Naive thymus-derived CD8-positive, alpha-beta T cell (primary cell): ENCODE measurements at regions not wholly inside any gene's neighbourhood (a gene's known extent, or its start where the extent isn't known, plus 50 kb on each side); places are given as distances from the start of the nearest gene placed in this dataset.

ENCODE experiments used
- ATAC-seq, 2 donors: fragments of 150-1000 bp; cut with Tn5 transposase in 1 of 2; sonication (Bioruptor Pico), chemical (Tn5 transposase) in 1 of 2; 1 replicate in 1 of 2; 2 replicates in 1 of 2; pipeline ENCODE4 v1.10.0; 2021; ENCODE audit warnings: mild to moderate bottlenecking in 2 of 2, moderate library complexity in 2 of 2
- POLR2A ChIA-PET: fragments of 350-600 bp; sonication (Branson Sonifier 250); formaldehyde crosslinking; loops from one replicate; lab custom pipeline; 2021; ENCODE audit warnings: antibody characterized with exemption; lab: Charles Lee
- DNase-seq, 10 donors: peaks; one replicate each; pipeline versions ENCODE4 v3.0.0 to v3.0.0-alpha.2; 2020 to 2022
- H3K27ac Mint-ChIP-seq, 10 donors: one replicate each; pipeline ENCODE4 v1.8.0; 2020 to 2022; ENCODE audit warnings: mild to moderate bottlenecking in 10 of 10, mixed read lengths in 10 of 10, moderate library complexity in 4 of 10, inconsistent platforms in 1 of 10
- H3K27me3 Mint-ChIP-seq, 5 donors: one replicate each; pipeline ENCODE4 v1.8.0; 2021 to 2022; ENCODE audit warnings: mixed read lengths in 5 of 5
- H3K36me3 Mint-ChIP-seq, 3 donors: one replicate each; pipeline ENCODE4 v1.8.0; 2020 to 2022; ENCODE audit warnings: mixed read lengths in 3 of 3, mild to moderate bottlenecking in 2 of 3, inconsistent platforms in 1 of 3
- H3K4me1 Mint-ChIP-seq, 4 donors: one replicate each; pipeline ENCODE4 v1.8.0; 2021 to 2022; ENCODE audit warnings: mixed read lengths in 4 of 4
- H3K4me3 Mint-ChIP-seq, 10 donors: one replicate each; pipeline ENCODE4 v1.8.0; 2020 to 2022; ENCODE audit warnings: mild to moderate bottlenecking in 10 of 10, mixed read lengths in 10 of 10, moderate library complexity in 6 of 10, inconsistent platforms in 1 of 10
- H3K9me3 Mint-ChIP-seq, 9 donors: one replicate each; pipeline ENCODE4 v1.8.0; 2020 to 2022; ENCODE audit warnings: mixed read lengths in 9 of 9, mild to moderate bottlenecking in 3 of 9, inconsistent platforms in 1 of 9, moderate library complexity in 1 of 9

DNA sequence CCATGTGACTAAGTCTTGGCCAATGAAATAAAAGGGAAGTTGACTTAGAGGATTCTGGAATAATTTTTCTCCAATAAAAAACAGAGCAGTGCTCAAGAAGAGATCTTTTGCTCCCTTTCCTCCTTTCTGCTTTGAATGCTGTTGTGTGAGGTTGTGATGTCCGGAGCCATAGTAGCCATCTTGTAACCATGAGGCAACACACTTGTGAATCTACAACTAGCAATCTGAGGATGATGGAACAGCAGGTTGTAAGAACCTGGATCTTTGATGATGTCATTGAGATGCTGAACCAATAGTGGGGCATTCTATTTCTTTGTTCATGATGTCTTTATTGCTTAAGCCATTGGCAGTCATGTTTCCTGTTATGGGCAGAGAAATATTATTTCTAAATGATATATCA, 230.0 kb upstream of the SRRM4 start:
- H3K9me3 Mint-ChIP-seq: peaks cover 7 to 34% (median 13%) of the 10 kb centered on the region in 9 donors
- DNase-seq (no peak), ATAC-seq (no peak)
- H3K27ac Mint-ChIP-seq: no peak overlapping the region
- H3K27me3 Mint-ChIP-seq: peaks cover 0 to 12% (median 8%) of the 10 kb centered on the region in 5 donors
- H3K4me1 Mint-ChIP-seq: no peaks in the 10 kb centered on the region
- POLR2A ChIA-PET: no interaction called here
- no peak overlapping the region for H3K4me3 Mint-ChIP-seq
- H3K36me3 Mint-ChIP-seq: peaks cover 0 to 4% (median 0%) of the 10 kb centered on the region in 3 donors

GRCh38 chr12:118760623-118761022, 220.7 kb upstream of the SRRM4 start:
- H3K27me3 Mint-ChIP-seq: peaks cover 0 to 12% (median 4%) of the 10 kb centered on the region in 5 donors
- ATAC-seq (no peak), DNase-seq (no peak)
- POLR2A ChIA-PET: no interaction called here
- no peak overlapping the region for H3K27ac Mint-ChIP-seq
- H3K4me1 Mint-ChIP-seq: no peaks in the 10 kb centered on the region
- peaks cover 1 to 26% (median 10%) of the 10 kb centered on the region in 9 donors for H3K9me3 Mint-ChIP-seq
- H3K4me3 Mint-ChIP-seq: no peak overlapping the region
- no peaks in the 10 kb centered on the region for H3K36me3 Mint-ChIP-seq

- ATAC-seq (no peak), DNase-seq (no peak)
- H3K4me3 Mint-ChIP-seq: no peak overlapping the region
- peaks cover 0 to 7% (median 0%) of the 10 kb centered on the region in 5 donors for H3K27me3 Mint-ChIP-seq
- peaks cover 0 to 10% (median under 1%) of the 10 kb centered on the region in 9 donors for H3K9me3 Mint-ChIP-seq
- POLR2A ChIA-PET: no interaction called here
- H3K36me3 Mint-ChIP-seq: no peaks in the 10 kb centered on the region
- H3K27ac Mint-ChIP-seq: no peak overlapping the region
- no peaks in the 10 kb centered on the region for H3K4me1 Mint-ChIP-seq
These were observed 218.1 kb upstream of the SRRM4 start for GRCh38 chr12:118763234-118763633.

GRCh38 chr12:118773956-118774723, 207.2 kb upstream of the SRRM4 start:
- H3K27me3 Mint-ChIP-seq: peaks cover 11 to 51% (median 30%) of the 10 kb centered on the region in 5 donors
- H3K36me3 Mint-ChIP-seq: peaks cover 0 to 1% (median 0%) of the 10 kb centered on the region in 3 donors
- H3K27ac Mint-ChIP-seq: no peak overlapping the region
- peaks cover 0 to 2% (median 0%) of the 10 kb centered on the region in 4 donors for H3K4me1 Mint-ChIP-seq
- no peak overlapping the region for H3K4me3 Mint-ChIP-seq
- H3K9me3 Mint-ChIP-seq: peaks cover 0 to 6% (median 0%) of the 10 kb centered on the region in 9 donors
- POLR2A ChIA-PET: no interaction called here
- DNase-seq (no peak), ATAC-seq (no peak)

DNA sequence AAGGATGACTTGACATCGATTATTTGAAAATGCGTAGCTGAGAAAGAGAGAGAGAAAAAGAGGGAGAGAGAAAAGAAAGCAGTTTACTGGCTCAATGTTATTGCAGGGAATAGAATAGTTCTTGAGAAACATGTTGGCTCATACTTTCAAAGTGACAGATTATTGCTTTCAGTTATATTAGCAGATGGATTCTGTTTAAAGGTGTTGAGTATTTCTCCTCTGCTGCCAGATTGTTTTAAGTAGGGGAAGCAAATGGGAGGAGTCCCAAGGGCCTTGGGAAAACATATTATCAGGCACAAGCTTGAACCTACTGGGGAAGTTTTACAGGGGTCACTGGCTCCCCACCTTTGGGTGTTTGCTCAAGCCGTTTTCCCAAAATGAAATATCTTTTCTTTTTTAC, 203.8 kb upstream of the SRRM4 start:
- Mint-ChIP-seq H3K27me3 (peaks cover 8 to 38% (median 26%) of the 10 kb centered on the region in 5 donors), H3K4me1 (peaks cover 0 to 2% (median 0%) of the 10 kb centered on the region in 4 donors), H3K9me3 (peaks cover 0 to 8% (median 0%) of the 10 kb centered on the region in 9 donors), H3K36me3 (peaks cover 0 to 1% (median 0%) of the 10 kb centered on the region in 3 donors), H3K4me3 (no peak overlapping the region), H3K27ac (no peak overlapping the region)
- POLR2A ChIA-PET: no interaction called here
- ATAC-seq (no peak), DNase-seq (no peak)

DNA sequence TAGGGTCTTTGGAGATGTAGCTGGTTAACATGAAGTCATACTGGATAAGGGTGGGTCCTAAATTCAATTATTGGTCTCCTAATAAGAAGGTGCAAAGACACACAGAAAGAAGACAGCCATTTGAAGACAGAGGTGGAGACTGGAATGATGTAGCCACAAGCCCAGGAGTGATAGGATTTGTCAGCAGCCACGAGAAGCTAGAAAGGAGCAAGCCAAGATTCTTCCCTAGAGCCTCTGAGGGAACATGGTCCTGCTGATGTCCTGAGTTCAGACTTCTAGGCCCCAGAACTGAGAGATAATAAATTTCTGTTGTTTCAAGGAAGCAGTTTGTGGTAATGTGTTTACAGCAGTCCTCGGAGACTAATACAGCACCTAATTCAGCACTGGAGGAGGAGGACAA, 203.3 kb upstream of the SRRM4 start:
- DNase-seq: no peak
- Mint-ChIP-seq H3K36me3 (peaks cover 0 to 1% (median 0%) of the 10 kb centered on the region in 3 donors), H3K27ac (no peak overlapping the region), H3K27me3 (peaks cover 9 to 38% (median 22%) of the 10 kb centered on the region in 5 donors), H3K9me3 (peaks cover 0 to 8% (median 0%) of the 10 kb centered on the region in 9 donors), H3K4me3 (no peak overlapping the region), H3K4me1 (peaks cover 0 to 2% (median 0%) of the 10 kb centered on the region in 4 donors)
- POLR2A ChIA-PET: no interaction called here
- no peak for ATAC-seq

GRCh38 chr12:118780939-118781338, 200.4 kb upstream of the SRRM4 start:
- no peak for ATAC-seq
- H3K4me1 Mint-ChIP-seq: no peaks in the 10 kb centered on the region
- no peak overlapping the region for H3K4me3 Mint-ChIP-seq
- POLR2A ChIA-PET: no interaction called here
- peaks cover 0 to 8% (median 4%) of the 10 kb centered on the region in 9 donors for H3K9me3 Mint-ChIP-seq
- no peak overlapping the region for H3K27ac Mint-ChIP-seq
- peaks cover 5 to 22% (median 6%) of the 10 kb centered on the region in 5 donors for H3K27me3 Mint-ChIP-seq
- no peak for DNase-seq
- no peaks in the 10 kb centered on the region for H3K36me3 Mint-ChIP-seq

DNA sequence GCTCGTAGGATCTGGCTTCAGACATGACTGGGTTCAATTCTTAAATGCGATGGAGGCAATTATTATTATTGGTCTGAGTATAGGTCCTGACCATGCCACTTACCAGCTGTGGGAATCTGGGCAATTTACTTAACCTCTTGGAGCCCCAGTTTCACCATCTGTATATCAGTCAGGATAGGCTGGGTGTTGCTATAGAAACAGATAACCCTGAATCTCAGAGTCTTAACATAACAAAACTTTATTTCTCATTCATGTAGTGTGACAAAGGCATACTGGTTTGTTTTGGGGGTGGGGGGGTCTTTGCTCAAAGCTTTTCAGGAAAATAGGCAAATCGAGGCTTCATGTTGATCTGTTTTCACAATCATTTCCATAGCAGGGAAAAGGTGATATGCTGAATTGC, 199.6 kb upstream of the SRRM4 start:
- no peak overlapping the region for H3K4me3 Mint-ChIP-seq
- H3K9me3 Mint-ChIP-seq: peaks cover 0 to 8% (median 4%) of the 10 kb centered on the region in 9 donors
- POLR2A ChIA-PET: no interaction called here

DNA sequence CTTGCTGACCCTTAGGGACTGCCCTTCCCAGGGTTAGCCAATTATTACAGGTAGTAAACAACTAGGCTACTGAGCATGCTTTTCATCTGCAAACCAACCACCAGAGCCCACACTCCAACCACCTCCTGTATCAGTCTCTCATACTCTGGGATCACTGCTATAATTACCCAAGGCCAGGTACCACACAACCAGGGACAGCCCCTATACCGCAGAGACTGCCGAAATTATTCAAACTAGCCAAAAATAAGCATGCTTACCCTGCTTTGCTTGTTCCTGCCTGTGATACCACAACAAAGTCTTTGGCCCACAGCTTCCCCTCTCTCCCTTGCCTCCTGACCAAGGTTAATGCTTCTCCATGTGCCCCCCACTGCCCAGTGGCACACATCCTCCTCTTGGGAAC, 197.6 kb upstream of the SRRM4 start:
- Mint-ChIP-seq H3K27ac (no peak overlapping the region), H3K9me3 (peaks cover 0 to 8% (median 4%) of the 10 kb centered on the region in 9 donors), H3K4me3 (no peak overlapping the region), H3K4me1 (no peaks in the 10 kb centered on the region), H3K27me3 (peaks cover 2 to 16% (median 3%) of the 10 kb centered on the region in 5 donors), H3K36me3 (no peaks in the 10 kb centered on the region)
- POLR2A ChIA-PET: no interaction called here
- ATAC-seq (no peak), DNase-seq (no peak)

More for the DNA sequence above, 199.6 kb upstream of the SRRM4 start:
- Mint-ChIP-seq H3K36me3 (no peaks in the 10 kb centered on the region), H3K27ac (no peak overlapping the region), H3K27me3 (peaks cover 5 to 22% (median 6%) of the 10 kb centered on the region in 5 donors), H3K4me1 (no peaks in the 10 kb centered on the region)
- no peak for ATAC-seq
- DNase-seq: no peak

- POLR2A ChIA-PET: no interaction called here
- no peaks in the 10 kb centered on the region for H3K4me1 Mint-ChIP-seq
- H3K27me3 Mint-ChIP-seq: peaks cover 0 to 3% (median 0%) of the 10 kb centered on the region in 5 donors
- H3K36me3 Mint-ChIP-seq: no peaks in the 10 kb centered on the region
- DNase-seq: no peak
- no peak for ATAC-seq
- H3K4me3 Mint-ChIP-seq: no peak overlapping the region
- no peak overlapping the region for H3K27ac Mint-ChIP-seq
- H3K9me3 Mint-ChIP-seq: peaks cover 0 to 5% (median 0%) of the 10 kb centered on the region in 9 donors
These were observed 190.8 kb upstream of the SRRM4 start for GRCh38 chr12:118790578-118790977.

GRCh38 chr12:118813778-118814357, 167.5 kb upstream of the SRRM4 start:
- no peaks in the 10 kb centered on the region for H3K36me3 Mint-ChIP-seq
- H3K27ac Mint-ChIP-seq: no peak overlapping the region
- DNase-seq (no peak), ATAC-seq (no peak)
- peaks cover 4 to 25% (median 6%) of the 10 kb centered on the region in 5 donors for H3K27me3 Mint-ChIP-seq
- no peaks in the 10 kb centered on the region for H3K4me1 Mint-ChIP-seq
- POLR2A ChIA-PET: no interaction called here
- H3K9me3 Mint-ChIP-seq: peaks cover 0 to 20% (median 5%) of the 10 kb centered on the region in 9 donors
- no peak overlapping the region for H3K4me3 Mint-ChIP-seq

DNA sequence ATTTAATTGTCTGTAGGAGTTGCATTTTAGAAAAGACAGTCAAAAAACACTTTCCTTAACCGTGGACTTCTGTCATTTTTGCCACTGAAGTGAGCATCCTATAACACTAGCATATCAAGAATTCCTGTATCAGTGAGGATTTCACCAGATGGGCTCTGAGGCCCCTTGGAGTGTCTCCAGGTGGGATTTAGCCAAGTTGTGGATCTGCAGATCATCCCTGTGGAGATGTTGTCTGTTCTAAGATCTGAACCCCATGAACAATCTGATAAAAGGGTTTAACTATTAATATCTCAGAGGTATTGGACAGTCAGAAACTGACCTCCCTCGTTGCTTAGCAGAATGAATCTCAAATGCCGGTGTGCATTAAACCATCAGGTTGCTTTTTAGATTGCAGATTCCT, 165.0 kb upstream of the SRRM4 start:
- no peaks in the 10 kb centered on the region for H3K36me3 Mint-ChIP-seq
- peaks cover 0 to 20% (median 3%) of the 10 kb centered on the region in 9 donors for H3K9me3 Mint-ChIP-seq
- no peak overlapping the region for H3K4me3 Mint-ChIP-seq
- POLR2A ChIA-PET: no interaction called here
- H3K4me1 Mint-ChIP-seq: no peaks in the 10 kb centered on the region
- peaks cover 3 to 16% (median 6%) of the 10 kb centered on the region in 5 donors for H3K27me3 Mint-ChIP-seq
- DNase-seq: no peak
- no peak overlapping the region for H3K27ac Mint-ChIP-seq
- no peak for ATAC-seq

- no peaks in the 10 kb centered on the region for H3K4me1 Mint-ChIP-seq
- DNase-seq (no peak), ATAC-seq (no peak)
- peaks cover 0 to 20% (median 6%) of the 10 kb centered on the region in 9 donors for H3K9me3 Mint-ChIP-seq
- no peak overlapping the region for H3K27ac Mint-ChIP-seq
- H3K27me3 Mint-ChIP-seq: peaks cover 0 to 6% (median 0%) of the 10 kb centered on the region in 5 donors
- no peaks in the 10 kb centered on the region for H3K36me3 Mint-ChIP-seq
- H3K4me3 Mint-ChIP-seq: no peak overlapping the region
- POLR2A ChIA-PET: no interaction called here
These were observed 159.9 kb upstream of the SRRM4 start for GRCh38 chr12:118821386-118821925.
